Tibial nerve (tissue), 4 donors: ENCODE measurements at regions not wholly inside any gene's neighbourhood (a gene's known extent, or its start where the extent isn't known, plus 50 kb on each side); places are given as distances from the start of the nearest gene placed in this dataset.

Experiments used
- EP300 ChIP-seq, 2 donors: sonication (generic); formaldehyde crosslinking; IDR thresholded peaks; one replicate each; pipeline ENCODE4 v1.6.1; 2017; ENCODE audit warnings: antibody characterized with exemption in 2 of 2, mild to moderate bottlenecking in 1 of 2
- POLR2A ChIP-seq, 2 donors: fragments of 450-650 bp; IDR thresholded peaks; one replicate each; pipeline ENCODE4 v1.6.1; 2017; ENCODE audit warnings: antibody characterized with exemption in 2 of 2, mild to moderate bottlenecking in 2 of 2, moderate library complexity in 2 of 2
- TF ChIP-seq, protein P1 (sequence below), 5 experiments: fragments of 200-600 bp in 3 of 5; fragments of 450-650 bp in 2 of 5; sonication (generic) in 3 of 5; IDR thresholded peaks; one replicate each; pipeline ENCODE4 v1.5.1; 2016 to 2019; ENCODE audit warnings: antibody characterized with exemption in 5 of 5, mild to moderate bottlenecking in 3 of 5, moderate library complexity in 2 of 5

DNA sequence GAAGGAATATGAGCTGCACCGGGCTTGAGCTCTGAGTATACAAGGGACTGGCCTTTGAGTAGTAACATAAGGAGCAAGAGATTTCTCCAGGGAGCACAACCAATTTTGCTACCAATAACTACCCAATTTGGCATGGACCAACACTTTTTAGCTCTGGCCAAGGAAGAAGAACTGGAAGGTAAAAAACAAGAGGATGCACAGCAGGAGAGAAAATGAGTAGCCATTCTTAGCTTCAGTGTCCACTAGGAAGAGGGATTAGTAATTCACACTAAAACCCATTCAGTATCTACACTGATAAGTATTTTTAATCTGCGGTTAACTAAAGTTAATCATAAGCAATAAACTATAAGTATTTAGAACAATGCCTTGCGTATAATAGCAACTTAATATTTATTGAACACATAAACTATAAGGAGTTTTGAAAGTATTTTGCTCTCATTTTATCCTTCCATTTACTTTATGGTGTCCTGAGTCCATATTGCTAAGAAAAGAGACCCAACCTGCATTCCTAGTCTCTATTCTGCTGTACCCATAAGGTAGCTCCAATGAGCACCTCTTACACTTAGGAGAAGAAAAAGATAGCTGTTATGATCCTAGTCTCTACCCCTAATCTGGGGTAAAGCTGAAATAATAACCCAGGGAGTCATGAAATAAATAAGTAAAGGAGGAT is 268.9 kb downstream of the IGSF11 start:
- TF ChIP-seq, protein P1, sequence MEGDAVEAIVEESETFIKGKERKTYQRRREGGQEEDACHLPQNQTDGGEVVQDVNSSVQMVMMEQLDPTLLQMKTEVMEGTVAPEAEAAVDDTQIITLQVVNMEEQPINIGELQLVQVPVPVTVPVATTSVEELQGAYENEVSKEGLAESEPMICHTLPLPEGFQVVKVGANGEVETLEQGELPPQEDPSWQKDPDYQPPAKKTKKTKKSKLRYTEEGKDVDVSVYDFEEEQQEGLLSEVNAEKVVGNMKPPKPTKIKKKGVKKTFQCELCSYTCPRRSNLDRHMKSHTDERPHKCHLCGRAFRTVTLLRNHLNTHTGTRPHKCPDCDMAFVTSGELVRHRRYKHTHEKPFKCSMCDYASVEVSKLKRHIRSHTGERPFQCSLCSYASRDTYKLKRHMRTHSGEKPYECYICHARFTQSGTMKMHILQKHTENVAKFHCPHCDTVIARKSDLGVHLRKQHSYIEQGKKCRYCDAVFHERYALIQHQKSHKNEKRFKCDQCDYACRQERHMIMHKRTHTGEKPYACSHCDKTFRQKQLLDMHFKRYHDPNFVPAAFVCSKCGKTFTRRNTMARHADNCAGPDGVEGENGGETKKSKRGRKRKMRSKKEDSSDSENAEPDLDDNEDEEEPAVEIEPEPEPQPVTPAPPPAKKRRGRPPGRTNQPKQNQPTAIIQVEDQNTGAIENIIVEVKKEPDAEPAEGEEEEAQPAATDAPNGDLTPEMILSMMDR (IDR thresholded peaks at IDR 0.05): no peak
- no peak for TF ChIP-seq POLR2A (IDR thresholded peaks at IDR 0.05)
- no peak for TF ChIP-seq EP300 (IDR thresholded peaks at IDR 0.05)
